CD4-positive, alpha-beta T cell treated with Interleukin-10 for 1 hour (primary cell): ENCODE measurements at regions not wholly inside any gene's neighbourhood (a gene's known extent, or its start where the extent isn't known, plus 50 kb on each side); places are given as distances from the start of the nearest gene placed in this dataset.

ENCODE experiments used
- DNase-seq: peaks from one replicate; pipeline ENCODE4 v3.0.0-alpha.2; 2020

- DNase-seq: no peak
Measured at GRCh38 chr9:105023788-105024187, 95.8 kb upstream of the ABCA1 start.

GRCh38 chr9:105024529-105024928, 96.6 kb upstream of the ABCA1 start:
- no peak for DNase-seq

- DNase-seq: no peak
Measured at GRCh38 chr9:105026451-105026850, 98.5 kb upstream of the ABCA1 start.

GRCh38 chr9:105027084-105027483, 99.1 kb upstream of the ABCA1 start:
- DNase-seq: no peak

- DNase-seq: no peak
Measured at GRCh38 chr9:105030285-105030684, 102.3 kb upstream of the ABCA1 start.

GRCh38 chr9:105037139-105037538, 109.2 kb upstream of the ABCA1 start:
- DNase-seq: no peak

GRCh38 chr9:105038051-105038450, 110.1 kb upstream of the ABCA1 start:
- no peak for DNase-seq

- DNase-seq: no peak
Measured at GRCh38 chr9:105039175-105039799, 111.3 kb upstream of the ABCA1 start.

GRCh38 chr9:105043370-105043936, 115.5 kb upstream of the ABCA1 start:
- DNase-seq: no peak

GRCh38 chr9:105044518-105044917, 116.6 kb upstream of the ABCA1 start:
- DNase-seq: no peak

- no peak for DNase-seq
Measured at GRCh38 chr9:105046907-105047741, 119.2 kb upstream of the ABCA1 start.

- DNase-seq: no peak
Measured at GRCh38 chr9:105047742-105048041, 119.7 kb upstream of the ABCA1 start.

- DNase-seq: no peak
Measured at GRCh38 chr9:105048331-105048730, 120.4 kb upstream of the ABCA1 start.

- no peak for DNase-seq
Measured at GRCh38 chr9:105050296-105050695, 122.3 kb upstream of the ABCA1 start.

GRCh38 chr9:105051897-105052296, 123.9 kb upstream of the ABCA1 start:
- peak; percentile 33 for DNase-seq

- DNase-seq: no peak
Measured at GRCh38 chr9:105052346-105052745, 124.4 kb upstream of the ABCA1 start.

- peak; percentile 16 for DNase-seq
Measured at GRCh38 chr9:105053209-105053652, 125.3 kb upstream of the ABCA1 start.

GRCh38 chr9:105054491-105054890, 126.5 kb upstream of the ABCA1 start:
- DNase-seq: no peak

- no peak for DNase-seq
Measured at GRCh38 chr9:105055917-105056316, 128.0 kb upstream of the ABCA1 start.

GRCh38 chr9:105057551-105057950, 129.6 kb upstream of the ABCA1 start:
- no peak for DNase-seq

- no peak for DNase-seq
Measured at GRCh38 chr9:105059252-105059651, 131.3 kb upstream of the ABCA1 start.

- DNase-seq: no peak
Measured at GRCh38 chr9:105062222-105062855, 134.4 kb upstream of the ABCA1 start.

GRCh38 chr9:105064248-105065097, 136.5 kb upstream of the ABCA1 start:
- no peak for DNase-seq
